ACHN (cell line): ENCODE measurements at regions not wholly inside any gene's neighbourhood (a gene's known extent, or its start where the extent isn't known, plus 50 kb on each side); places are given as distances from the start of the nearest gene placed in this dataset.

ENCODE experiments used
- DNase-seq: peaks from one replicate; pipeline ENCODE4 v3.0.0-alpha.2; 2015
- in situ Hi-C: cut with HindIII; loops from 2 replicates; pipeline ENCODE4 v1.10.0; 2017; ENCODE audit warnings: low sequenced_read_pairs, low pct_ligation_motif_present, low pct_unique_long_range_greater_than_20kb

GRCh38 chr13:103178986-103179943 lies 113.0 kb upstream of the SLC10A2 start:
- in situ Hi-C loops = no loop called here
- no peak for DNase-seq

GRCh38 chr13:103174966-103175365 lies 108.7 kb upstream of the SLC10A2 start:
- in situ Hi-C loops = no loop called here
- DNase-seq = no peak

- in situ Hi-C loops = no loop called here
- DNase-seq = no peak
These were observed 102.8 kb upstream of the SLC10A2 start for GRCh38 chr13:103168901-103169508.

- no peak for DNase-seq
- in situ Hi-C loops = no loop called here
These were observed 98.0 kb upstream of the SLC10A2 start for GRCh38 chr13:103164251-103164650.

GRCh38 chr13:103161476-103161875 lies 95.3 kb upstream of the SLC10A2 start:
- in situ Hi-C loops = no loop called here
- DNase-seq = no peak

GRCh38 chr13:103157434-103158145 lies 91.4 kb upstream of the SLC10A2 start:
- DNase-seq = no peak
- in situ Hi-C loops = no loop called here

GRCh38 chr13:103157016-103157415 lies 90.8 kb upstream of the SLC10A2 start:
- in situ Hi-C loops = no loop called here
- no peak for DNase-seq

- no peak for DNase-seq
- in situ Hi-C loops = no loop called here
These were observed 90.3 kb upstream of the SLC10A2 start for GRCh38 chr13:103156346-103156998.

- in situ Hi-C loops = no loop called here
- no peak for DNase-seq
These were observed 87.2 kb upstream of the SLC10A2 start for GRCh38 chr13:103153466-103153865.

- in situ Hi-C loops = no loop called here
These were observed 81.7 kb upstream of the SLC10A2 start for GRCh38 chr13:103147961-103148360.

GRCh38 chr13:103145442-103145841 lies 79.2 kb upstream of the SLC10A2 start:
- no peak for DNase-seq
- in situ Hi-C loops = no loop called here

More at GRCh38 chr13:103147961-103148360, 81.7 kb upstream of the SLC10A2 start:
- no peak for DNase-seq

GRCh38 chr13:103143432-103143831 lies 77.2 kb upstream of the SLC10A2 start:
- DNase-seq = no peak
- in situ Hi-C loops = no loop called here

GRCh38 chr13:103142151-103142550 lies 75.9 kb upstream of the SLC10A2 start:
- in situ Hi-C loops = no loop called here
- DNase-seq = no peak

GRCh38 chr13:103140001-103140671 lies 73.9 kb upstream of the SLC10A2 start:
- peak; percentile 50 for DNase-seq
- in situ Hi-C loops = no loop called here

GRCh38 chr13:103134271-103134670 lies 68.1 kb upstream of the SLC10A2 start:
- in situ Hi-C loops = no loop called here
- no peak for DNase-seq

GRCh38 chr13:103133556-103133955 lies 67.3 kb upstream of the SLC10A2 start:
- in situ Hi-C loops = no loop called here
- no peak for DNase-seq

- peak; percentile 49 for DNase-seq
- in situ Hi-C loops = no loop called here
These were observed 64.5 kb upstream of the SLC10A2 start for GRCh38 chr13:103130681-103131210.

GRCh38 chr13:103130146-103130545 lies 63.9 kb upstream of the SLC10A2 start:
- no peak for DNase-seq
- in situ Hi-C loops = no loop called here
